HEK293 (cell line): ENCODE measurements at regions not wholly inside any gene's neighbourhood (a gene's known extent, or its start where the extent isn't known, plus 50 kb on each side); places are given as distances from the start of the nearest gene placed in this dataset.

Experiments used
- CTCF ChIA-PET: fragments of 350-600 bp; formaldehyde crosslinking; extraction: SDS; loops from one replicate; lab custom pipeline; 2021; ENCODE audit warnings: antibody characterized with exemption; lab: Yijun Ruan, JAX
- POLR2A ChIA-PET: fragments of 300-600 bp; formaldehyde crosslinking; extraction: SDS; loops from one replicate; lab custom pipeline; 2020; ENCODE audit warnings: antibody characterized with exemption, inconsistent platforms; lab: Yijun Ruan, JAX
- H3K27ac ChIP-seq: fragments of 200-500 bp; sonication (Bioruptor generic); 2 replicates; pipeline ENCODE4 v1.5.1; 2014; ENCODE audit warnings: low read depth, low read length, control low read depth, inconsistent platforms; ENCODE audit errors: extremely low read depth
- H3K36me3 ChIP-seq, 2 experiments: fragments of 200-500 bp in 1 of 2; sonication (Bioruptor generic) in 1 of 2; 1 replicate in 1 of 2; 2 replicates in 1 of 2; pipeline ENCODE4 v1.5.1; 2014 to 2017; ENCODE audit warnings: inconsistent platforms in 2 of 2, low read length in 2 of 2; ENCODE audit not compliant: control insufficient read depth in 2 of 2, insufficient read depth in 1 of 2
- H3K4me1 ChIP-seq: fragments of 200-500 bp; sonication (Bioruptor generic); 2 replicates; pipeline ENCODE4 v1.5.1; 2014; ENCODE audit warnings: mild to moderate bottlenecking, low read length, inconsistent platforms; ENCODE audit not compliant: control insufficient read depth, insufficient read depth
- H3K4me3 ChIP-seq: 2 replicates; pipeline ENCODE4 v1.5.1; 2011; ENCODE audit warnings: low read depth, mild to moderate bottlenecking, control low read depth, low read length, moderate library complexity
- H3K9me3 ChIP-seq: fragments of 200-500 bp; sonication (Bioruptor generic); 2 replicates; pipeline ENCODE4 v1.5.1; 2014; ENCODE audit warnings: low read depth, low read length, inconsistent platforms; ENCODE audit not compliant: control insufficient read depth, insufficient read depth
- BCL11B ChIP-seq: fragments of 450-650 bp; formaldehyde crosslinking; IDR thresholded peaks from 2 replicates; pipeline ENCODE4 v1.5.1; 2016; ENCODE audit warnings: low read depth, missing biosample characterization, missing genetic modification characterization
- KLF1 ChIP-seq: fragments of 450-650 bp; formaldehyde crosslinking; IDR thresholded peaks from 2 replicates; pipeline ENCODE4 v1.5.1; 2016; ENCODE audit warnings: missing biosample characterization, missing genetic modification characterization
- KLF8 ChIP-seq: fragments of 450-650 bp; formaldehyde crosslinking; IDR thresholded peaks from 2 replicates; pipeline ENCODE4 v1.5.1; 2016; ENCODE audit warnings: missing biosample characterization, missing genetic modification characterization
- PRDM2 ChIP-seq: fragments of 450-650 bp; formaldehyde crosslinking; IDR thresholded peaks from 2 replicates; pipeline ENCODE4 v1.5.1; 2016; ENCODE audit warnings: missing biosample characterization, missing genetic modification characterization, borderline replicate concordance
- PRDM6 ChIP-seq: fragments of 450-650 bp; formaldehyde crosslinking; IDR thresholded peaks from 2 replicates; pipeline ENCODE4 v1.5.1; 2017; ENCODE audit warnings: missing biosample characterization, missing genetic modification characterization
- SCRT1 ChIP-seq: fragments of 450-650 bp; formaldehyde crosslinking; IDR thresholded peaks from 2 replicates; pipeline ENCODE4 v1.5.1; 2016; ENCODE audit warnings: missing biosample characterization, missing genetic modification characterization, borderline replicate concordance
- SP2 ChIP-seq: fragments of 450-650 bp; formaldehyde crosslinking; IDR thresholded peaks from 2 replicates; pipeline ENCODE4 v1.5.1; 2016; ENCODE audit warnings: missing biosample characterization, missing genetic modification characterization
- SP7 ChIP-seq: fragments of 450-650 bp; formaldehyde crosslinking; IDR thresholded peaks from 2 replicates; pipeline ENCODE4 v1.5.1; 2016; ENCODE audit warnings: missing biosample characterization, missing genetic modification characterization
- ZBTB10 ChIP-seq: fragments of 450-650 bp; formaldehyde crosslinking; IDR thresholded peaks from 2 replicates; pipeline ENCODE4 v1.5.1; 2016; ENCODE audit warnings: missing biosample characterization, missing genetic modification characterization
- ZNF184 ChIP-seq: fragments of 450-650 bp; IDR thresholded peaks from 2 replicates; pipeline ENCODE4 v1.5.1; 2018; ENCODE audit warnings: missing biosample characterization, mild to moderate bottlenecking, missing genetic modification characterization
- ZNF223 ChIP-seq: fragments of 450-650 bp; formaldehyde crosslinking; IDR thresholded peaks from 2 replicates; pipeline ENCODE4 v1.5.1; 2016; ENCODE audit warnings: missing biosample characterization, missing genetic modification characterization
- ZNF266 ChIP-seq: fragments of 450-650 bp; formaldehyde crosslinking; IDR thresholded peaks from 2 replicates; pipeline ENCODE4 v1.5.1; 2016; ENCODE audit warnings: missing biosample characterization, missing genetic modification characterization, low read depth
- ZNF362 ChIP-seq: fragments of 450-650 bp; formaldehyde crosslinking; IDR thresholded peaks from 2 replicates; pipeline ENCODE4 v1.5.1; 2016; ENCODE audit warnings: missing biosample characterization, missing genetic modification characterization
- ZNF48 ChIP-seq: fragments of 450-650 bp; formaldehyde crosslinking; IDR thresholded peaks from 2 replicates; pipeline ENCODE4 v1.5.1; 2016; ENCODE audit warnings: missing biosample characterization, missing genetic modification characterization
- ZNF518A ChIP-seq: fragments of 450-650 bp; formaldehyde crosslinking; conservative IDR thresholded peaks from 2 replicates; pipeline ENCODE4 v1.5.1; 2016; ENCODE audit warnings: low read depth, missing biosample characterization, missing genetic modification characterization
- ZNF571 ChIP-seq: fragments of 450-650 bp; formaldehyde crosslinking; IDR thresholded peaks from 2 replicates; pipeline ENCODE4 v1.5.0; 2017; ENCODE audit warnings: missing biosample characterization, missing genetic modification characterization
- ZNF654 ChIP-seq: fragments of 450-650 bp; formaldehyde crosslinking; IDR thresholded peaks from 2 replicates; pipeline ENCODE4 v1.5.1; 2016; ENCODE audit warnings: low read depth, missing biosample characterization, missing genetic modification characterization
- ZNF660 ChIP-seq: fragments of 450-650 bp; IDR thresholded peaks from 2 replicates; pipeline ENCODE4 v1.5.1; 2018; ENCODE audit warnings: missing biosample characterization, mild to moderate bottlenecking, missing genetic modification characterization
- ZSCAN5A ChIP-seq: fragments of 450-650 bp; formaldehyde crosslinking; IDR thresholded peaks from 2 replicates; pipeline ENCODE4 v1.5.1; 2016; ENCODE audit warnings: missing biosample characterization, missing genetic modification characterization

GRCh38 chr5:61866930-61867329, 439.1 kb upstream of the KIF2A start (continued):
- TF ChIP-seq PRDM6 (tag by site-specific recombination) (no peak), PRDM2 (no peak), SP7 (tag by site-specific recombination) (0 out of 2 replicates have a peak, but pooled peaks have one; percentile 23), SCRT1 (tag by site-specific recombination) (no peak), ZNF362 (tag by site-specific recombination) (0 out of 2 replicates have a peak, but pooled peaks have one; percentile 13), KLF1 (tag by site-specific recombination) (no peak), ZNF518A (tag by site-specific recombination) (peak; percentile 40; the same call in 1 of the 2 replicates), ZNF184 (tag by site-specific recombination) (peak; percentile 66; the same call in 1 of the 2 replicates), ZNF266 (tag by site-specific recombination) (peak; percentile 60; the same call in 1 of the 2 replicates)

GRCh38 chr5:61869333-61869732, 436.7 kb upstream of the KIF2A start:
- CTCF ChIA-PET, result no interaction called here
- TF ChIP-seq ZSCAN5A, result no peak
- no peak for TF ChIP-seq ZNF571 (tag by site-specific recombination)
- no peak for TF ChIP-seq ZNF48 (tag by site-specific recombination)
- TF ChIP-seq ZNF660 (tag by site-specific recombination), result no peak
- no peak for TF ChIP-seq ZBTB10 (tag by site-specific recombination)
- TF ChIP-seq KLF8 (tag by site-specific recombination), result no peak
- TF ChIP-seq ZNF223 (tag by site-specific recombination), result no peak
- no peak for TF ChIP-seq SP2 (tag by site-specific recombination)
- TF ChIP-seq ZNF654 (tag by site-specific recombination), result no peak
- TF ChIP-seq BCL11B (tag by site-specific recombination), result no peak

More at GRCh38 chr5:61869333-61869732, 436.7 kb upstream of the KIF2A start:
- no peak overlapping the region for H3K4me3 ChIP-seq
- no peaks in the 10 kb centered on the region for H3K9me3 ChIP-seq
- no peaks in the 10 kb centered on the region for H3K36me3 ChIP-seq
- no peak overlapping the region for H3K27ac ChIP-seq
- H3K4me1 ChIP-seq, result no peaks in the 10 kb centered on the region
- POLR2A ChIA-PET, result no interaction called here
